K562 (cell line): ENCODE measurements at regions not wholly inside any gene's neighbourhood (a gene's known extent, or its start where the extent isn't known, plus 50 kb on each side); places are given as distances from the start of the nearest gene placed in this dataset.

Experiments
- ATAC-seq: fragments of 200-7000 bp; cut with Tn5 transposase; 3 replicates; pipeline ENCODE4 v1.9.1; 2020; ENCODE audit warnings: moderate library complexity
- BruUV-seq: library from RNA; stranded (reverse); fragments of 400-500 nt; replicated peaks from 2 replicates; lab custom pipeline; 2021; lab: Mats Ljungman, UMichigan
- CTCF ChIA-PET: fragments of 300-600 bp; formaldehyde crosslinking; extraction: SDS; loops from one replicate; lab custom pipeline; 2021; ENCODE audit warnings: low intra/inter-chr PET ratio; lab: Yijun Ruan, JAX
- POLR2A ChIA-PET: fragments of 300-600, 350-650 bp; sonication (Branson Sonifier 250); formaldehyde crosslinking; extraction: SDS; loops from one replicate; lab custom pipeline; 2021; ENCODE audit warnings: antibody characterized with exemption, inconsistent platforms; lab: Yijun Ruan, JAX
- DNase-seq, 4 experiments: peaks; one replicate each; pipeline versions ENCODE4 v3.0.0 to v3.0.0-alpha.2; 2011 to 2018; ENCODE audit warnings: low spot score in 3 of 4, mixed read lengths in 3 of 4; ENCODE audit errors: extremely low read depth in 1 of 4
- FAIRE-seq: peaks from 2 replicates; lab custom pipeline; 2011; peaks lifted over from hg19 to GRCh38; lab: Jason Lieb, UNC
- H2AFZ ChIP-seq: 2 replicates; pipeline ENCODE4 v1.6.0; 2011; ENCODE audit warnings: low read depth, low read length, control low read depth, inconsistent platforms
- H3K27ac ChIP-seq: fragments of 200-600 bp; 3 replicates; pipeline ENCODE4 v1.8.0; 2011; ENCODE audit warnings: low read depth, mild to moderate bottlenecking, control low read depth, inconsistent platforms, low read length, moderate library complexity, mixed read lengths; ENCODE audit errors: extremely low read depth
- H3K27me3 ChIP-seq, 2 experiments: fragments of 300-600 bp in 1 of 2; 2 replicates in 1 of 2; 3 replicates in 1 of 2; pipeline versions ENCODE4 v1.6.0 to v1.8.0; 2011; ENCODE audit warnings: inconsistent platforms in 2 of 2, low read length in 2 of 2, mild to moderate bottlenecking in 1 of 2, mixed read lengths in 1 of 2, moderate library complexity in 1 of 2; ENCODE audit not compliant: control insufficient read depth in 2 of 2, insufficient read depth in 2 of 2
- H3K36me3 ChIP-seq: fragments of 300-600 bp; 3 replicates; pipeline ENCODE4 v1.8.0; 2011; ENCODE audit warnings: mild to moderate bottlenecking, low read length, inconsistent platforms; ENCODE audit not compliant: control insufficient read depth, insufficient read depth
- H3K4me1 ChIP-seq, 2 experiments: fragments of 200-600 bp in 1 of 2; replicated peaks in 1 of 2; 2 replicates in 1 of 2; 3 replicates in 1 of 2; pipeline versions ENCODE4 v1.5.1 to v1.8.0; 2011; ENCODE audit warnings: inconsistent platforms in 2 of 2, low read length in 2 of 2, mild to moderate bottlenecking in 1 of 2, mixed read lengths in 1 of 2, moderate library complexity in 1 of 2; ENCODE audit not compliant: control insufficient read depth in 2 of 2, insufficient read depth in 2 of 2
- H3K4me2 ChIP-seq: 2 replicates; pipeline ENCODE4 v1.6.1; 2011; ENCODE audit warnings: low read length, control low read depth, inconsistent platforms, mixed read lengths; ENCODE audit not compliant: insufficient read depth
- H3K4me3 ChIP-seq: fragments of 200-600 bp; sonication (generic), shearing (Covaris generic); 2 replicates; pipeline ENCODE4 v1.5.1; 2016; ENCODE audit warnings: control low read depth, inconsistent platforms
- H3K79me2 ChIP-seq: fragments of 200-600 bp; 3 replicates; pipeline ENCODE4 v1.8.0; 2011; ENCODE audit warnings: low read length, inconsistent platforms; ENCODE audit not compliant: control insufficient read depth, insufficient read depth
- H3K9ac ChIP-seq, 2 experiments: 2 replicates each; pipeline versions ENCODE4 v1.6.0 to v1.6.1; 2011; ENCODE audit warnings: low read depth in 2 of 2, low read length in 2 of 2, control low read depth in 1 of 2, inconsistent platforms in 1 of 2, mild to moderate bottlenecking in 1 of 2, mixed read lengths in 1 of 2; ENCODE audit not compliant: insufficient read depth in 1 of 2
- H3K9me1 ChIP-seq: one replicate; pipeline ENCODE4 v1.6.0; 2011; ENCODE audit warnings: inconsistent platforms, mild to moderate bottlenecking, low read length, moderate library complexity; ENCODE audit not compliant: control insufficient read depth, insufficient read depth
- H3K9me3 ChIP-seq: replicated peaks from 2 replicates; pipeline ENCODE4 v1.5.1; 2011; ENCODE audit warnings: low read depth, low read length, inconsistent platforms; ENCODE audit not compliant: control insufficient read depth, insufficient read depth
- H4K20me1 ChIP-seq: replicated peaks from 2 replicates; pipeline ENCODE4 v1.6.1; 2011; ENCODE audit warnings: low read length, inconsistent platforms, mixed read lengths; ENCODE audit not compliant: control insufficient read depth, insufficient read depth
- CREM ChIP-seq: IDR thresholded peaks from 2 replicates; pipeline ENCODE4 v1.6.1; 2014; ENCODE audit warnings: antibody characterized with exemption, low read depth
- GTF2B ChIP-seq: IDR thresholded peaks from 2 replicates; pipeline ENCODE4 v1.6.1; 2011; ENCODE audit not compliant: insufficient read length; ENCODE audit errors: extremely low read depth
- NR3C1 ChIP-seq: sonication (generic); formaldehyde crosslinking; IDR thresholded peaks from 2 replicates; pipeline ENCODE4 v1.8.1; 2022; ENCODE audit warnings: missing genetic modification reagents
- PURB ChIP-seq: sonication (generic); formaldehyde crosslinking; IDR thresholded peaks from 2 replicates; pipeline ENCODE4 v1.9.0; 2021; ENCODE audit warnings: low read depth, mild to moderate bottlenecking, missing genetic modification reagents
- RREB1 ChIP-seq: fragments of 250-450 bp; sonication (Bioruptor Pico); IDR thresholded peaks from 2 replicates; pipeline ENCODE4 v1.4.0; 2020
- SNIP1 ChIP-seq: fragments of 450-650 bp; IDR thresholded peaks from 2 replicates; pipeline ENCODE4 v1.7.1; 2017; ENCODE audit warnings: low read depth, mild to moderate bottlenecking
- THRB ChIP-seq: fragments of 450-650 bp; formaldehyde crosslinking; conservative IDR thresholded peaks from 2 replicates; pipeline ENCODE4 v1.4.0; 2022; ENCODE audit warnings: mild to moderate bottlenecking, missing genetic modification characterization
- ZBTB11 ChIP-seq, 3 experiments: fragments of 200-800 bp in 1 of 3; fragments of 250-450 bp in 1 of 3; fragments of 450-650 bp in 1 of 3; sonication (Bioruptor Pico) in 1 of 3; sonication (Bioruptor generic) in 1 of 3; formaldehyde crosslinking in 1 of 3; IDR thresholded peaks; 2 replicates each; pipeline versions ENCODE4 v1.6.1 to v1.8.0; 2016 to 2022; ENCODE audit warnings: mild to moderate bottlenecking in 2 of 3, missing genetic modification characterization in 2 of 3, missing compliant biosample characterization in 1 of 3, moderate library complexity in 1 of 3
- ZBTB26 ChIP-seq: fragments of 450-650 bp; formaldehyde crosslinking; IDR thresholded peaks from 2 replicates; pipeline ENCODE4 v1.4.0; 2022; ENCODE audit warnings: missing genetic modification characterization
- ZNF668 ChIP-seq: fragments of 250-450 bp; sonication (Bioruptor Pico); IDR thresholded peaks from 2 replicates; pipeline ENCODE4 v1.8.0; 2022; ENCODE audit warnings: mild to moderate bottlenecking, inconsistent platforms
- WGBS: fragments of 100-300 bp; shearing (Covaris generic); methylation state at CpG from one replicate; pipeline ENCODE4 v1.1.6; 2016; ENCODE audit warnings: low coverage, mixed read lengths; ENCODE audit not compliant: insufficient coverage; ENCODE audit errors: missing lambda C conversion rate; 5-methylcytosine and 5-hydroxymethylcytosine counted together
- in situ Hi-C: fragments of 300-500 bp; cut with MboI; formaldehyde crosslinking; loops from 4 replicates; pipeline ENCODE4 v1.15.0; 2018; ENCODE audit warnings: inconsistent platforms, mixed read lengths
- intact Hi-C: fragments of 100-400 bp; cut with micrococcal nuclease; formaldehyde crosslinking; loops from 2 replicates; pipeline ENCODE4 v1.14.2; 2022

DNA sequence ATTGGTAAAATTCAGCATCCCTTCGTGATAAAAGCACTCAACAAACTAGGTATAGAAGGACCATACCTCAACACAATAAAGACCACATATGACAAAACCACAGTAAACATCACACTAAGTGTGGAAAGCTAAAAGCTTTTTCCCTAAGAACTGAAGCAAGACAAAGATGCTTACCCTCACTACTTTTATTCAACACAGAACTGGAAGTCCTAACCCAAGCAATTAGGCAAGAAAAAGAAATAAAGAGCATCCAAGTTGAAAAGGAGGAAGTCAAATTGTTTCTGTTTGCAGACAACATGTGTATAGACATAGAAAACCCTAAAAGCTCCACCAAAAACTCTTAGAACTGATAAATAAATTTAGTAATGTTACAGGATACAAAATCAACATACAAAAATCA is 271.7 kb downstream of the RBM43 start:
- DNase-seq: no peak
- no peaks in the 10 kb centered on the region for H3K36me3 ChIP-seq
- no peak for FAIRE-seq
- no peak overlapping the region for H3K9ac ChIP-seq
- CTCF ChIA-PET: no interaction called here
- no peaks in the 10 kb centered on the region for H3K27me3 ChIP-seq
- H4K20me1 ChIP-seq: no peaks in the 10 kb centered on the region
- H3K27ac ChIP-seq: no peak overlapping the region
- no peak overlapping the region for H3K4me3 ChIP-seq
- intact Hi-C loops: no loop called here
- no peak overlapping the region for H3K4me2 ChIP-seq
- H3K9me1 ChIP-seq: no peaks in the 10 kb centered on the region
- POLR2A ChIA-PET: no interaction called here
- ATAC-seq: no peak
- H3K4me1 ChIP-seq: no peaks in the 10 kb centered on the region
- peaks cover 2% of the 10 kb centered on the region; the same call in 1 of the 2 replicates for H3K9me3 ChIP-seq
- H2AFZ ChIP-seq: no peak overlapping the region
- in situ Hi-C loops: no loop called here
- WGBS: 0% methylated on average over 1 of the region's 1 CpG
- no TSS peak for BruUV-seq
- no peaks in the 10 kb centered on the region for H3K79me2 ChIP-seq
- TF ChIP-seq CREM: no peak
- TF ChIP-seq SNIP1: no peak
- no peak for TF ChIP-seq RREB1 (CRISPR knock-in tag)
- TF ChIP-seq THRB (CRISPR knock-in tag): no peak
- TF ChIP-seq GTF2B: no peak
- TF ChIP-seq ZBTB26 (CRISPR knock-in tag): no peak
- no peak for TF ChIP-seq PURB (CRISPR knock-in tag)
- no peak for TF ChIP-seq ZBTB11 (CRISPR knock-in tag; IDR thresholded peaks at IDR 0.05)
- TF ChIP-seq NR3C1: no peak
- TF ChIP-seq ZNF668 (CRISPR knock-in tag): no peak
